ENCODE measurements at regions not wholly inside any gene's neighbourhood (a gene's known extent, or its start where the extent isn't known, plus 50 kb on each side); places are given as distances from the start of the nearest gene placed in this dataset.

DNA sequence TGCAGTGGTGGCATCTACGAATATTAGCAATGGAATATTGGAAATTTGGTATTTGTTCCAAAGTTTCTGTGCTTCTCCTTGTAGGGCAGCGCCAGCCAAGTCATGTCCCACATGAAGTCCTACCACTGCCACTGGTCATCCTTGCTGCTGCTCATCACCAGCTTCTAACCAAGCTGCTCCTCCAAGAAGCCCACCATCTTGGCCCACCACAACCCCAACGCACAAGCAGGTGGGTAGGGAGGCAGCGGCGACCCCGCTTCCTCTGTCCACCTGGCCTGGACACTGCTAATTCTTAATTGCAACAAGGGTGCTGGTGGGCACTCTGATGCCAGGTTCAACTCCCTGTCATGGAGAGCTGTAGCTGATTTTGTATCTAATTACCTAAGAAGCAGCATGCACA lies 291.2 kb upstream of the LYPLAL1 start:
- Mint-ChIP-seq H3K36me3 (ENCODE audit: low read depth) (no peaks in the 10 kb centered on the region), H3K9me3 (ENCODE audit: low read depth) (peaks cover 3% of the 10 kb centered on the region), H3K27ac (no peak overlapping the region), H3K4me3 (no peak overlapping the region), H3K4me1 (no peaks in the 10 kb centered on the region), H3K27me3 (peaks cover 2% of the 10 kb centered on the region)
- intact Hi-C loops (cut with DNase I, micrococcal nuclease): no loop called here
- CTCF ChIA-PET: no interaction called here
- no peak for DNase-seq
- POLR2A ChIA-PET: no interaction called here
- ATAC-seq: no peak

DNA sequence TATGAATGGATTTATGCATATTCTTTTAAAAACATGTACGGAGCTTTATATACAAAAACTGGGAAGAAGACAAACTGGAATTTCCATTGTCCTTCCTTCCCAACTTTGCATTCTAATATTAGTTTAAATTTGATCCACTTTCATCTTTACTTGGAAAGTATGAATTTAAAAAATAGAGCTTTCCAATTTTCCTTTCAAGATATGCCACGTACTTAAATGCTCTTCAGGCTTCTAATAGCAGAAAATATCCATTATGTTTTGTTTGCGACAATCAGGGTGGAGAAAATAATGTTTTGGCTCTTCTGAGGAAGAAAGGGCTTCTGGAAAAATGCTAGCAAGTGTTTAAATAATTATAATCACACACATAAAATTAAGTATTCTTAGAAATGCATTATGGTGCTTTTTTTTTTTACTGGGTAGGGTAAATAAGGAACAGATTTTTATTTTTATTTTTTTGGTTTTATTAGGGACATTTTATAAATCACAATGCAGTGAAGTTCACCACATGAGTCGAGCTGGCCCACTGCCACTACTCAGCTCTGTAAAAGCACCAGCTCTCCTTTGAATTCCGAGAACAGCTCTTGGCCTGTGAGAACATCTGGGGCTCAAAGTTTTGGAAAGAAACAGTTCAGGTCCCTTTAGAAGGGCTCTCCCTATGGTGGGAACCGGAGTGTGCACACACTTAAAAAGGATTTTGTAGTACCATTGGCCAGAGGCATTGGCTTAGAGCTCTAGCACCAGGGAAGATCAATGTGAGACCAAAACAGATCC lies 287.4 kb upstream of the LYPLAL1 start:
- intact Hi-C loops (cut with DNase I, micrococcal nuclease): no loop called here
- ATAC-seq (no peak), DNase-seq (no peak)
- Mint-ChIP-seq H3K36me3 (ENCODE audit: low read depth) (no peaks in the 10 kb centered on the region), H3K4me1 (no peaks in the 10 kb centered on the region), H3K4me3 (no peak overlapping the region), H3K27me3 (no peaks in the 10 kb centered on the region), H3K27ac (no peak overlapping the region), H3K9me3 (ENCODE audit: low read depth) (peaks cover 3% of the 10 kb centered on the region)
- POLR2A ChIA-PET: no interaction called here
- CTCF ChIA-PET: interaction anchor here (0.6 to 0.7 kb wide), 2 partner anchors 11 to 1418 kb away, joined by 3 to 5 read pairs; no protein-coding TSS in a partner anchor

DNA sequence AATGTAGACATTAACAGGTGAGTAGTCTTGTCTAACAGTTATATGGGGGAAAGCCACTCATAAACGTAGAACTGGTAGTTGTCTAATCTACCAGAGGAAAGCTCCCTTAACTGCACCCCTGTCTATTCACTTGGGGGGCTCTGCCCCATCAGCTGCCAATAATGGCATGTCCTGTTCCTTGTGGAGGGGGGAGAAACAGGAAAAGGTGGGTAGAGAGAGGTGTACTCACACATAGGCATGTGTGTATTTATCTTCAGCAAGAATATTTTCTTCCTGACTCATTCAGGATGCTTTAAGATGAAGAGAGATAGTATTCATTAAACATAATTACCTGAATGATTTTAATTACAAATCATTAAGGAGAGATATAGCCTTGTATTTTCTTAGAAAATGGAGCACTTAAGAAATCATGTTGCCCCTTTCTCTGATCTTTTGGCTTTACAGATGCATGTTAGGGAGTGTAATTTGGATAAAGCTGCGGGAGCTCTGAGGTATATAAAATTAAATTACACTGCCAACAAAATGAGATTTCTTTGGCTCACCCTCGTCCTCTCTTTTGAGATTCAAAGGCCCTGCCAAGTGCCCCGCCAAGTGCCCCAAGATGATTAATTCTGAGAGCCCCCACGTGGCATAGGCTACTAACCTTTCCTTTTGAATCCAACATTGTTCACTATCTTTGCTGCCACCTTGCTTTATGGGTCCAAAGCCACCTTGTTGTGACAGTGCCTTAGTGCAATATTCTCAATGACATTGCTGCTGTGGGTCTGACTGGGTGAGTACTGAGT lies 286.3 kb upstream of the LYPLAL1 start:
- peaks cover 3% of the 10 kb centered on the region for H3K9me3 Mint-ChIP-seq (ENCODE audit: low read depth)
- no peak for ATAC-seq

DNA sequence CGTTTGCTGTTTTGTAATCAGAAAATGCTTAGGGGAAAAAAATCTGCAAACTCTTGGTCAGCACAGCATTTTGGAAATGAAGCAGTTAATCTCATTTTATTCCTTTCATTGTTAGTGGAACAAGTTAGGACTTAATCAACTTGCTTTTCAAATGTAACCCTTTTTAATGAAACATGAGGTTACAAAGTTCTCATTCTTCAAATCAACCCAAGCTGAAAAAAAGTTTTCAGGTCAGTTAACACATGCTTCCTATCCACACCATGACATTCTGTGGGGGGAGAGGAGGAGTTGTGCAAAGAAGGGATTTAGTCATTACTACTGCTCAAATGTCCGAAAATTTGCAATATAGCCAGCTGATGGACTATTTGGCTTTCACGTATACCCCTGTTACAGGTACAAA lies 283.2 kb upstream of the LYPLAL1 start:
- H3K27ac Mint-ChIP-seq: no peak overlapping the region
- DNase-seq (no peak), ATAC-seq (no peak)
- H3K27me3 Mint-ChIP-seq: no peaks in the 10 kb centered on the region
- ChIA-PET CTCF (no interaction called here), POLR2A (no interaction called here)
- H3K4me3 Mint-ChIP-seq: no peak overlapping the region
- H3K36me3 Mint-ChIP-seq (ENCODE audit: low read depth): no peaks in the 10 kb centered on the region
- H3K9me3 Mint-ChIP-seq (ENCODE audit: low read depth): no peaks in the 10 kb centered on the region
- no peaks in the 10 kb centered on the region for H3K4me1 Mint-ChIP-seq
- intact Hi-C loops (cut with DNase I, micrococcal nuclease): no loop called here

More for the DNA sequence above, 286.3 kb upstream of the LYPLAL1 start:
- Mint-ChIP-seq H3K4me1 (no peaks in the 10 kb centered on the region), H3K36me3 (ENCODE audit: low read depth) (no peaks in the 10 kb centered on the region), H3K27ac (no peak overlapping the region), H3K4me3 (no peak overlapping the region), H3K27me3 (no peaks in the 10 kb centered on the region)
- POLR2A ChIA-PET: no interaction called here
- intact Hi-C loops (cut with DNase I, micrococcal nuclease): no loop called here
- DNase-seq: no peak
- CTCF ChIA-PET: no interaction called here

DNA sequence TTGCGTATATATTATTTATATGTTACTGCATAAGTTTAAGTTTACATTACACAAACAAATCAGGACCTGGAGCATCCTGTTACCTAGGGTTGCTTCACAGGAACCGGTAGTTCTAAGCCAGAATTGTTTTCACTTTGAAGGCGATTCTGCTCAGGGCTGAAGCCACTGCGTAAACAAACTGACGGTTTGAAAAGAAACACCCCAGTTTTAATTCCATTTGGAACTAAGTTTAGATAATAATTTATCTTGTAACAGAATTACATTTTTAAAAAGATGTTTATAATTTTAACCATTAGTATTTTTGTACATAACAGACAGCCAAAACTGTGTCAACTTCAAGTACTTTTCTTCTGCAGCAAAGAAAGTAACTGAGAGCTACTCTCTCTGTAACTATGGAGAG lies 282.1 kb upstream of the LYPLAL1 start:
- no peak for ATAC-seq
- H3K27ac Mint-ChIP-seq: no peak overlapping the region
- no peaks in the 10 kb centered on the region for H3K27me3 Mint-ChIP-seq
- intact Hi-C loops (cut with DNase I, micrococcal nuclease): no loop called here
- H3K36me3 Mint-ChIP-seq (ENCODE audit: low read depth): no peaks in the 10 kb centered on the region
- CTCF ChIA-PET: no interaction called here
- no peaks in the 10 kb centered on the region for H3K4me1 Mint-ChIP-seq
- H3K9me3 Mint-ChIP-seq (ENCODE audit: low read depth): no peaks in the 10 kb centered on the region
- H3K4me3 Mint-ChIP-seq: no peak overlapping the region
- no peak for DNase-seq
- POLR2A ChIA-PET: no interaction called here

DNA sequence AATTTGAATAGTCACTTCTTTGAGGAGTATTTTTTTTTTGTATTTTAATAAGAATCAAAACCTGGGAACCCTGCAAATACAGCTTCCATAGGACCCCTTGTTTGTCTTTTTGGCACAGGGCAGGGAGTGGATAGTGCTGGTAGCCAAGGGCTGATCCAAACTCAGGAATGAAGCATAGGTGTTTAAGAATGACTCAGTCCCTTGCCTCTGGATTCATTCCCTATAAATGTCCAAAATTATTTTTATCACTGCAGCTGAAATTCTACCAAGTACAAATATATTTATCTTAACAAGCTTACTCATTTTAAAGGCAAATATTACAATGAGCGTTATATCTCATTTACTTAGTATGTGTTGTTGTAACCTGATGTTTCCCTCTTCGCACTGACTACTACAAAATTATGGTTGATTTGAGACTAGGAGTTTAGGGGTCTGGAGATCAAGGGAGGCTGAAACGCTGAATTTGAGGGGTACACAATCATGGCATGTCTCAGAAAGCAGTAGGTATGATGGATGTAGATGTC lies 278.6 kb upstream of the LYPLAL1 start:
- Mint-ChIP-seq H3K36me3 (ENCODE audit: low read depth) (no peaks in the 10 kb centered on the region), H3K27ac (no peak overlapping the region), H3K27me3 (no peaks in the 10 kb centered on the region), H3K4me1 (no peaks in the 10 kb centered on the region), H3K9me3 (ENCODE audit: low read depth) (no peaks in the 10 kb centered on the region), H3K4me3 (no peak overlapping the region)
- ATAC-seq (no peak), DNase-seq (no peak)
- POLR2A ChIA-PET: no interaction called here
- intact Hi-C loops (cut with DNase I, micrococcal nuclease): no loop called here
- CTCF ChIA-PET: no interaction called here

DNA sequence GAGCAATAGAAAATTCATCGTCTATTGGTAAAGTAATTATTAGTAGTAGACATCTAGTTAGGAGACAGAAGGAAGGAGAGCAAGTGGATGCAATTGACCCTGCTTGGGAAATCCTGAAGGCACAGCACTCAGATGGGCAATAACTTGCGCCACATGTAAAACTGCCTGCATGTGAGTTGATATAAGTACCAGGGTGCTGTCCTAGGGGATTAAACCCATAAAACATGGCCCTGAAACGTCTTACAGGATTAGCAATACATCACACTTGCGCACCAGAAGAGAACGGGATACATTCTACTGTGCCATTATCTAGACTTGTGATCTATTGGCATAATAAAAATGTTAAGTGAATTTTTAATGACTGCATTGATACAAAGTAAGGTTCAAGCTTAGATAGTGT lies 277.5 kb upstream of the LYPLAL1 start:
- CTCF ChIA-PET: interaction anchor here (0.7 to 1.2 kb wide), 2 partner anchors 10 to 678 kb away, joined by 3 to 5 read pairs; no protein-coding TSS in a partner anchor
- POLR2A ChIA-PET: no interaction called here
- H3K36me3 Mint-ChIP-seq (ENCODE audit: low read depth): no peaks in the 10 kb centered on the region
- no peak overlapping the region for H3K4me3 Mint-ChIP-seq
- no peaks in the 10 kb centered on the region for H3K27me3 Mint-ChIP-seq
- intact Hi-C loops (cut with DNase I, micrococcal nuclease): no loop called here
- H3K4me1 Mint-ChIP-seq: no peaks in the 10 kb centered on the region
- ATAC-seq (no peak), DNase-seq (no peak)
- no peaks in the 10 kb centered on the region for H3K9me3 Mint-ChIP-seq (ENCODE audit: low read depth)
- no peak overlapping the region for H3K27ac Mint-ChIP-seq

DNA sequence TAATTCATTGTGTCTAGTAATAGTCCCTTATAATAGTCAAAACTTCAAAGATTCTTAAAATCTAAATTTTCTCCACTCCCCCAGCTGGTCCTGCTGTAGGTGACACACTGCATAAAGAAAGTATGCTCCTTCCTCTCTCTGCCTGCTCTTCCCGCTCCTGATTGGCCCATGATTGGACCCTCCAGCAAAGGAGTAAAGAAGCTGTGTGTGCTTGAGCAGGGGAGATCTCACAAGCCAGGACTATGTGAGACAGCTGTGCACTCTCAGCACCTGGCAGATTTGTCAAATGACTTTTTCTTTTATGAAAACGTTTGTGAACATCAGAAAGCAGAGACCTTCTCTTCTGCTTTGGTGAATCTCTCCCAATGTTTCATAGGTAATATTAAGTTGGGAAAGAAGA lies 274.8 kb upstream of the LYPLAL1 start:
- no peak for DNase-seq
- intact Hi-C loops (cut with DNase I, micrococcal nuclease): no loop called here
- Mint-ChIP-seq H3K4me1 (no peaks in the 10 kb centered on the region), H3K27me3 (no peaks in the 10 kb centered on the region), H3K27ac (no peak overlapping the region), H3K36me3 (ENCODE audit: low read depth) (no peaks in the 10 kb centered on the region), H3K4me3 (no peak overlapping the region), H3K9me3 (ENCODE audit: low read depth) (no peaks in the 10 kb centered on the region)
- no peak for ATAC-seq
- CTCF ChIA-PET: no interaction called here
- POLR2A ChIA-PET: no interaction called here

DNA sequence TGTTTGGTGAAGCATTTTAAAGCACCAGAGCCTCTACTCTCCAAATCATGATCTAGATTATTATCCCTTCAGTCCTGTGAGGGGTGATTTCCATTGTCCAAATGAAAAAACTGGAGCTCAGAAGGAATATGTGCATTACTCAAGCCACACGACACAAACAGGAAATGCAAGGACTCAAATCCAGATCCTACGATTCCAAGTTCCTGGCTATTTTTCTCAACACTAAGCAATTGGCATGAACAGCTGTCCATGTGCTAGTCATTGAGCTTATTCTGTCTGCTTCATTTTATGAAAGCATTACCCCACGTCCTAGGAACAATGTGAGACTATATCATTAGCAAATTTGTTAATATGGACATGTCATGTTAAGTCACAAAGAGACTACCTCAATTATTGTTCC lies 273.1 kb upstream of the LYPLAL1 start:
- Mint-ChIP-seq H3K4me1 (no peaks in the 10 kb centered on the region), H3K36me3 (ENCODE audit: low read depth) (no peaks in the 10 kb centered on the region), H3K27me3 (peaks cover 2% of the 10 kb centered on the region), H3K4me3 (no peak overlapping the region), H3K27ac (no peak overlapping the region), H3K9me3 (ENCODE audit: low read depth) (no peaks in the 10 kb centered on the region)
- intact Hi-C loops (cut with DNase I, micrococcal nuclease): no loop called here
- DNase-seq: no peak
- ChIA-PET POLR2A (no interaction called here), CTCF (no interaction called here)
- ATAC-seq: no peak

DNA sequence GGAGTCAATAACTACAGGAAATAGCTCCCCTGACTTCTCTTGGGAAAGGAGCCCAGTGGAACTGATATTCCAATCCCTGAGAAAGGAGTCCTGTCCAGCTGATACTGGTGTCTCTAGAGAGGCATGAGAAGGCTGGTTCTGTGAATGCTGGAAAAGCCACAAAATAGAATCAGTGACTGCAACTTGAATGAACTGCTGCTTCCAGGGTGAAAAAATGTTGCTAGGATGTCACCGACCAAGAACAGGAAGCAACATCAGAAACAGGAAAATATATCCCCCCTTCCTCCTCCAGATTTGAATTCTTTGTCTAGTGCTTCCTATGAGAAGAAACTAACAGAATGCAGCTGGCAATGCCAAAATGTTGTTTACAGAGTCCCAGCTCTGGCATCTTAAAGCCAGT lies 269.3 kb upstream of the LYPLAL1 start:
- no peak for DNase-seq
- Mint-ChIP-seq H3K27ac (no peak overlapping the region), H3K9me3 (ENCODE audit: low read depth) (no peaks in the 10 kb centered on the region), H3K4me3 (no peak overlapping the region), H3K27me3 (peaks cover 2% of the 10 kb centered on the region), H3K4me1 (no peaks in the 10 kb centered on the region), H3K36me3 (ENCODE audit: low read depth) (no peaks in the 10 kb centered on the region)
- CTCF ChIA-PET: no interaction called here
- intact Hi-C loops (cut with DNase I, micrococcal nuclease): no loop called here
- POLR2A ChIA-PET: no interaction called here
- no peak for ATAC-seq

DNA sequence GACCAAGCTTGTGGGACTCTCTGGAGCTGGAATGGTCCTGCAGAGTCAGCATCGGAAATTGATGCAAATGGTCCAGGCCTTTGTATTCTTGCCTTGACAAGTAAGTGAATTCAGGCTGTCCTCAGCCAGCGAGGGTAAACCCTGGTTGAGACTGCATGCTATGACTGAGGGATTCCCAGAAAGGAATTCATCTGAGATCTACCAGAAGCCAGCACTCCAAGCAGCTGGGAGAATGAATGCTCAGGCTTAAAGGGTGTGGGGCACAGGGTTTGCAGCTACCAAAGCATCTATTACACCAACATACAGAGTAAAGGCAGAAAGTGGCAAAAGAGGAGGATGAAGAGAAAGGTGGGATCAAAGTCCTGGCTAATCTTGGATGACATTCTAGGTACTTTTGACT lies 257.0 kb upstream of the LYPLAL1 start:
- ATAC-seq: no peak
- Mint-ChIP-seq H3K9me3 (ENCODE audit: low read depth) (no peaks in the 10 kb centered on the region), H3K27ac (no peak overlapping the region), H3K4me1 (no peaks in the 10 kb centered on the region), H3K27me3 (peaks cover 2% of the 10 kb centered on the region), H3K36me3 (ENCODE audit: low read depth) (no peaks in the 10 kb centered on the region), H3K4me3 (no peak overlapping the region)
- DNase-seq: no peak
- CTCF ChIA-PET: no interaction called here
- intact Hi-C loops (cut with DNase I, micrococcal nuclease): no loop called here
- POLR2A ChIA-PET: no interaction called here

DNA sequence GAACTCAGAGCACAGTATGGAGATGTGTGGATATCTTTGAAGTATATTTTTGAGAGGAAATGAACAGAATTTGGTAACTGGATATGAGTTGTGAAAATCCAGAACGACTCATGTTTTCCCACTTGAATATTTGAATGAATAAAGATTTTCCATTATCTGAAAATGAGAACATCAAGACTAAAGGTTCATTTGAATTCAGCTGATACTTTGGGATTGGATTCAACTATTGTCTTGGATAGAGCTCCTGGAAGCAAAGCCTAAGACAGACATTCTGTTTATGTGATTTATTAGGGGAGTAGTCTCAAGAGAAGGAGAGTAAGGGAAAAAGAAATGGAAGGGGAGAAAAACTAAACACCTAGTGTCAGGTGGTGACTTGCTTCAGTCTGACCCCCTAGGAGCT lies 256.0 kb upstream of the LYPLAL1 start:
- intact Hi-C loops (cut with DNase I, micrococcal nuclease): no loop called here

More for the DNA sequence above, 256.0 kb upstream of the LYPLAL1 start:
- Mint-ChIP-seq H3K4me3 (no peak overlapping the region), H3K27me3 (peaks cover 2% of the 10 kb centered on the region), H3K27ac (no peak overlapping the region), H3K9me3 (ENCODE audit: low read depth) (no peaks in the 10 kb centered on the region), H3K36me3 (ENCODE audit: low read depth) (no peaks in the 10 kb centered on the region), H3K4me1 (no peaks in the 10 kb centered on the region)
- CTCF ChIA-PET: no interaction called here
- POLR2A ChIA-PET: no interaction called here
- DNase-seq: no peak
- no peak for ATAC-seq

All from activated CD4-positive, alpha-beta T cell treated with anti-CD3 and anti-CD28 coated beads for 36 hours (primary cell).